GM21515 (cell line): ENCODE measurements at regions not wholly inside any gene's neighbourhood (a gene's known extent, or its start where the extent isn't known, plus 50 kb on each side); places are given as distances from the start of the nearest gene placed in this dataset.

Experiments used
- ATAC-seq: cut with Tn5 transposase; IDR thresholded peaks from one replicate; pipeline ENCODE4 v1.9.1; 2021; ENCODE audit not compliant: unreplicated experiment

GRCh38 chr15:47475336-47475735 is 242.0 kb upstream of the SEMA6D start:
- ATAC-seq, result no peak

GRCh38 chr15:47477341-47477740 is 240.0 kb upstream of the SEMA6D start:
- ATAC-seq, result no peak

GRCh38 chr15:47484059-47484458 is 233.2 kb upstream of the SEMA6D start:
- no peak for ATAC-seq

GRCh38 chr15:47484997-47485396 is 232.3 kb upstream of the SEMA6D start:
- no peak for ATAC-seq

- ATAC-seq, result no peak
Measured at GRCh38 chr15:47485419-47485818, 231.9 kb upstream of the SEMA6D start.

GRCh38 chr15:47486040-47486439 is 231.3 kb upstream of the SEMA6D start:
- no peak for ATAC-seq

- ATAC-seq, result no peak
Measured at GRCh38 chr15:47492195-47492594, 225.1 kb upstream of the SEMA6D start.

GRCh38 chr15:47493357-47494247 is 223.7 kb upstream of the SEMA6D start:
- ATAC-seq, result no peak

- ATAC-seq, result no peak
Measured at GRCh38 chr15:47496343-47497185, 220.7 kb upstream of the SEMA6D start.

- no peak for ATAC-seq
Measured at GRCh38 chr15:47500842-47501241, 216.5 kb upstream of the SEMA6D start.

- no peak for ATAC-seq
Measured at GRCh38 chr15:47502041-47502440, 215.3 kb upstream of the SEMA6D start.

GRCh38 chr15:47503876-47504275 is 213.4 kb upstream of the SEMA6D start:
- no peak for ATAC-seq

- ATAC-seq, result no peak
Measured at GRCh38 chr15:47504624-47505256, 212.6 kb upstream of the SEMA6D start.

GRCh38 chr15:47505712-47506328 is 211.5 kb upstream of the SEMA6D start:
- ATAC-seq, result no peak

- no peak for ATAC-seq
Measured at GRCh38 chr15:47506329-47507100, 210.8 kb upstream of the SEMA6D start.

GRCh38 chr15:47507221-47507985 is 209.9 kb upstream of the SEMA6D start:
- ATAC-seq, result no peak

GRCh38 chr15:47511261-47511660 is 206.0 kb upstream of the SEMA6D start:
- no peak for ATAC-seq

- no peak for ATAC-seq
Measured at GRCh38 chr15:47513471-47513870, 203.8 kb upstream of the SEMA6D start.

GRCh38 chr15:47514200-47514652 is 203.1 kb upstream of the SEMA6D start:
- ATAC-seq, result no peak
